Endometrium (tissue), 2 donors: ENCODE measurements at regions not wholly inside any gene's neighbourhood (a gene's known extent, or its start where the extent isn't known, plus 50 kb on each side); places are given as distances from the start of the nearest gene placed in this dataset.

ENCODE experiments used
- FAIRE-seq: peaks from 2 replicates; lab custom pipeline; 2012; peaks lifted over from hg19 to GRCh38; lab: Jason Lieb, UNC
- donor health status: control.
- donor health status: control.

DNA sequence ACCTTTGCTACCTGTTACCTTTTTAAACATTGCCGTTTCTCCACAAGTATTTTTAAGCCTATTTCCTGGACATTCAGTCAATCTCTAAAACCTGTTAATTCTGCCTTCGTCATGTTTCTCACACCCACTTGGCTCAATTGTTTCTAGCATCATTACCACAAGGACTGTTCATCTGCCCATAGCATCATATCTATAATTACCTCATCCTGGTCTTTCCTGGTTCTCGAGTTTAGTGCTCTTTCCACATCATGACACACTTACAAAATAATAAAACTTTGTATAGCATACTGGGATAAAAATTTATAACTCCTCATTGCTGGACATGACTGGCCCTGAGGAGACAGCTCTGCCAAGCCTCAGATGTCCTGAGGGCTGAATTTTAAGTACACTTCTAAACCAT, 104.8 kb downstream of the CYB561 start:
- no peak for FAIRE-seq

DNA sequence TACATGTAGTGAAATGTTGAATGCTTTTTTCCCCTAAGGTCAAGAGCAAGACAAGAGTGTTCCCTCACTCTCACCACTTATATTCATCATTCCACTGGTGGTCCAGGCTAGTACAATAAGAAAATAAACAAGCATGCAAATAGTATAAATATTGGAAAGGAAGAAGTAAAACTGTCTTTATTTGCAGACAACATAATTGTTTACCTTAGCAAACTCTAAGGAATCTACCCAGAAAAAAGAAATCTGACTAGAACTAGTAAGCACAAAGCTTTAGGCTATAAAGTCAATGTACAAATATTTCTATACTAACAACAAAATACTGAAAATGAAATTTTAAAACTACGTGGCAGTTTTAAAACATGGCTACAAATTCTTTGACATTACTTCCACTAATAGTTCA, 101.7 kb downstream of the CYB561 start:
- FAIRE-seq, result no peak

DNA sequence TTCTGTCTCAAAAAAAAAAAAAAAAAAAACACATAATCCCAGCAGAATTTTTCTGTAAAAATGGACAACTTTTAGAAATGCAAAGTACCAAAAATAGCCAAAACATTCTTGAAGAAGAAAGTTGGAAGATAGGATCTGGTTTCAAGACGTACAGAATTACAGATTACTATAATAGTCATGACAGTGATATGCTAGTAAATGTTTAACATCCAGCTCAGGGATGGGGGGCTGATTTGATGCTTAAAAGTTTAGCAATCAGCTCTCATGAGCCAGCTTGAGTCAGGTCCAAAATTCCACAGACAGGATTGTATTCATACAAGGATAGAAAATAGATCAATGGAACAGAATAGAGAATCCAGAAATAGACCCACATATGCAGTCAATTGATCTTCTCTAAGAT, 100.5 kb downstream of the CYB561 start:
- FAIRE-seq, result no peak

DNA sequence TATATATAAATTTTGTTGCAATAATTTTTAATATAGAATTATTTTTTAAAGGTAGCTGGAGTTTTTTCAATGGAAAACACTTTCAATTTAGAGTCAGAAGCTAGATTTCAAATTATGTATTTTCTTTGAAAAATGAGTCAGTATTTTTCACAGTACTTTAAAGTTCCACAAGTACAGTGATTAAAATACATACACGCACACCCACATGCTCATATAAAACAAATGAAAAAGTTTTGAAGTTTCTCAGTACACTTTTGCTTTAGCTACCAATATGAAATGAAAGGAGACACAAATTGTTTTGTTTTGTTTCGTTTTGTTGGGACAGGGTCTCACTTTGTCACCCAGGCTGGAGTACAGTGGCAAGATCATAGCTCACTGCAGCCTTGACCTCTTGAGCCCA, 98.6 kb downstream of the CYB561 start:
- FAIRE-seq, result no peak

GRCh38 chr17:63349478-63350000, 96.6 kb downstream of the CYB561 start:
- peak; percentile 41 for FAIRE-seq

DNA sequence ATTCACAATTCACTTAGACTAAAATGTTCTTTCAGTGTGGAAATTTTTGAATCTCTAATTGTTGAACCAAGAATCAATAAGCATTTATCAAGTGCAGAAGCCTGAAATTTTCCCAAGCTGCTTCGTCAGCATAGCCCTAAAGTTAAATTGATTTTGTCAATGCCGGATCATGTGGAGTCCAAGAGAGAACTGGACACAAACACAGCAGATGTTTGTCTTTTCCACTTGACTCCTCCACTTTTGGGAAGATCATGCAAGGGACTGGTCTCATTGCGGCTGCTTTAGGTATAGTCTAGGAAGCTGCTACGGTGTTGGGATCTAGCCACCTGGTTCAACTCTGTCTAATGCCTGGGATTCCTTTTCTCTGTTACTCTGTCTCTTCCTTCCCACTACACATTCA, 95.7 kb downstream of the CYB561 start:
- FAIRE-seq, result no peak

GRCh38 chr17:63354256-63354655, 91.8 kb downstream of the CYB561 start:
- FAIRE-seq, result no peak

DNA sequence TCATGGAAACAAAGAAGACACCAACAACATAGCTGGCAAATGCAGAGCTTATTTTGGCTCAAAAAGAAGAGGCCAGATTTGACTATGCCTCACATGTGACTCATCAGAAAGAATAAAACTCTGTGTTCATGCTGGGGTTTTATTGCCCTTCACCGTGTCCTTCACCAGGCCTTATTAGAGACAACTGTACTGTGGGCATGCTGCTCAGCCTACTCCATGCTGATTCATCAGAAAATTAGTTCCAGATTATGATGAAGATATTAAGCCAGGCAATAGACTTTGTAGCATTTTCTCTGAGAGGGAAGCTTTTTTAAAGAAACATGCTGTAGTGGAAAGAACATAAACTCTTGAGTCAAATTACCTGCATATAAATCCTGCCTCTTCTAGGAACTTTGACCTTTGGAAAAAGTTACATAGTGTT, 89.8 kb downstream of the CYB561 start:
- FAIRE-seq, result no peak

DNA sequence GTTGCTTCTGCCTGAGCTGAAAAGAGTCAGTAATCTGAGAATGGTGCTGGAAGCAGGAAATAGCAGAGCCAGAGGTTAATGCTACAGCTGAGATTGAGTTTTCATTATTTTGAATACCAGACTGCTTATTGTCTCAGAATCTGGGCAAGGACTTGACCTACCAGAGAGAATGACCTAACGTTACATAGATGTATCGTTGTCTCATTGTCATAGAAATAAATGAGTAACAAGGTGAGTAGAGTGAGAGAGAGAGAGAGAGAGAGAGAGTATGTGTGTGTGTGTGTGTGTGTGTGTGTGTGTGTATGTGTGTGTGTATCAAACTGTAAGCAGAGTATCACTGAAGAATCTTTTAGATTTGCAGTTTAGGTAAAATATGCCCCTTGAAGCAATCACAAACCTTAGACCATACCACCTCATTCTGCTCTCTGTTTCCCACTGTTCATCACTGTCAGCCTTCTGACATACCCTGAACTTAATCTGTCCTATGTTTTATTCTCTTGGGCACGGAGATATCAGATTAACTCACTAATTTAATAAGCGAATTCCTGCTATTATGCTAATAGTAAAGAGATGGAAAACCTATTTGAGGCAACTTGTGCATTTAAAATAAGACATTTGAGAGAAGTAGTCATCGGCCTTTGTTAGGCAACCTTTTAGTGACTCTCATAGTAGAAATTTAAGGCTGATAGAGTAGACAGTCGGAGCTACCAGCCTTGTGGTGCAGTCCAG, 87.8 kb downstream of the CYB561 start:
- FAIRE-seq, result peak; percentile 71

GRCh38 chr17:63358956-63359355, 87.2 kb downstream of the CYB561 start:
- FAIRE-seq, result no peak

DNA sequence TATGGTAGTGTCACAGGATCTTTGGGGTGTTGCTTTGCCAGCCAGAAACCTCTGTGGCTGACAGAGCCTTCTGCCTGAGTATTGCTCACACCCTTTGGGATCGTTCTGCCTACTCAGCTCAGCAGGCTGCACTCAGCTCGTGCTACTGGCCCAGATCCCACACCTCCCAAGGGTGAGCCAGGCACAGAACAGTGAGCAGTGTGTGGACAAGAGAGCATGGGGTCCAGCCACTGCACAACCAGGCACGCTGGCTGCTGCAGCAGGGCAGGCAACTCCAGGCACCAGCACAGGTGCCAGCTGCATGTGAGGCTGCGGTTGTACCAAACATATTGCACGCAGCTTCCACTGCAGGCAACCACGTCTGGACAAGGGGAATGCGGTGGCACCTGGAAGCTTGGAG, 84.9 kb downstream of the CYB561 start:
- FAIRE-seq, result no peak

DNA sequence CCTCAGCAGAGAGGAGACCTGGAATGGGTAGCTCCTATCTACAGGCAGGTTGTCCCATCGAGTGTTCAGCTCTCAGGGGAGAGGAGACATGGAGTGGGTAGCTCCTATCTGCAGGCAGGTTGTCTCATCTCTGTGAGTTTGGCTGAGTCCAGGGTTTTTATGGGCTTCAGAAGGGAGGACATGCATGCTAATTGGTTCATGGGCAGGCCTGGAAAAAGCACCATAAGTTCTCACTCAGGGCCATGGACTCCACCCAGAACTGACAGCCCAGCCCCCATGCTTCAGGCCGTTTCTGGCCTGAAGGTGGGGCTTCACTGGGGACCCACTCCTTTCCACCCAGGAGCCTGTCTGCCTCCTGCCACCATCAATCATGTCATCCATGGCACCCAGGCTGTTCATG, 84.0 kb downstream of the CYB561 start:
- no peak for FAIRE-seq

- FAIRE-seq, result no peak
These were observed 81.7 kb downstream of the CYB561 start for GRCh38 chr17:63364387-63364786.

GRCh38 chr17:63364944-63365343, 81.2 kb downstream of the CYB561 start:
- no peak for FAIRE-seq

DNA sequence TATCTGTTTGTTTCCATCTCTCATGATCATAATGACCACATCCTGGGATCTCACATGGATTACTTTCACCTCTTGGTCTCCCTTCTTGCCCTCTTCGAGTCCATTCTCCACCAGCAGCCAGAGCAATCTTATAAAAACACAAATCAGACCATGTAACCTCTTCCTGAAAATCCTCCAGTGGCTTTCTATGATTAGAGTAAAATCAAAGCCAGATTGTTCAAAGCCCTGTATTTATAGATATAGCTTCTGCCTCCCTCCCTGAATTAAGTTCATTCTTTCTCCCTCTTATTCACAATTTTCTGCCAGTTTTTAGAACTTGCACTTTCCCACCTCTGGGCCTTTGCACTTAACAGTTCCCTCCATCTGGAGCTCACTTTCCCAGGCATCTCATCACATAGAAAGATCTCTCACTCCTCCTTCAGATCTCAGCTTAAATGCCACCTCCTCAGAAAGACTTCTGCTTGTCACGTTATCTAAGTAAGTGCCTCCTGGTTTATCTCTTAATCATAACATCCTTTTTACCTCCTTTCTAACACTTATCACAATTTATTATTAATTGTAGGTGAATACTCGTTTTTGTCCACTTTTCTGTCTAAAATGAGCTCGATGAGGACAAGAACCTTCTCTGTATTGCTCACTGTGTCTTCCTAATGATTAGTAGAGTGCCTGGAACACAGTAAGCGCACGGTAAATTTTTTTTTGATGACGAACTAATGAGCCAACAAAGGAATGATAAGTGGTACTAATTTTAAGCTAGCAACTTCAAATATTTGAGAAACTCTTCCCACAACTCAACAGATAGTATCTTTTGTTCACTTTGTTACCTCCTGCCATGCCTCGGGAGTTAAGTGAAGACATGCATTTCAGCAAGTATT, 80.5 kb downstream of the CYB561 start:
- FAIRE-seq, result no peak

- FAIRE-seq, result no peak
These were observed 79.9 kb downstream of the CYB561 start for GRCh38 chr17:63366241-63366566.

GRCh38 chr17:63369233-63369632, 76.9 kb downstream of the CYB561 start:
- no peak for FAIRE-seq

DNA sequence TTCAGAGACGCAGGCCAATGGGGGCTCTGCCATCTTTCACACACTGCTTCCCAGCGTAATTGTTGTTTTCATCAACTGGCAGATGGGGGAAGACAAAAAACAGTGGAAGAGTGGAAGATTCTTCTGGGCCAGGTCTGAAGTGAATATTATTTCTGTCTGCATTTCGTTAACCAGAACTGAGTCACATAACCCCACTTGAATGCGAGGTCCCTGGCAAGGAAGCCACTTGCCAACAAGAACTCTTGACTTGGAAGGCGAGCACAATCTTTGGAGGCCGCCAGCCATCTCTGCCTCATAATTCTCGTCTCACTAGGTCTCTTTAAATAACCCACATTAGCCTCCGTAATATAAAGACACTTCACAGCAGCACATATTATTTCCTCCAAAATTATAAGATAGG, 75.4 kb downstream of the CYB561 start:
- no peak for FAIRE-seq

DNA sequence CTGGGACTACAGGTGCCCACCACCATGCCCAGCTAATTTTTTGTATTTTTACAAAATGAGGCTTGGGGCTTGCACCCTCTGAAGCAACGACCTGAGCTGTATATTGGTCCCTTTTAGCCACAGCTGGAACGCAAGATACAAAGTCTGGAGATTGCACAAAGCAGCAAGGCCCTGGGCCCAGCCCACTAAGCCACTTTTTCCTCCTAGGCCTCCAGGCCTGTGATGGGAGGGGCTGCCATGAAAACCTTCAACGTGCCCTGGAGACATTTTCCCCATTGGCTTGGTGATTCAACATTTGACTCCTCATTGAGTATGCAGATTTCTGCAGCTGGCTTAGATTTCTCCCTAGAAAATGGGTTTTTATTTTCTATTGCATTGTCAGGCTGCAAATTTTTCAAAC, 69.2 kb downstream of the CYB561 start:
- no peak for FAIRE-seq

DNA sequence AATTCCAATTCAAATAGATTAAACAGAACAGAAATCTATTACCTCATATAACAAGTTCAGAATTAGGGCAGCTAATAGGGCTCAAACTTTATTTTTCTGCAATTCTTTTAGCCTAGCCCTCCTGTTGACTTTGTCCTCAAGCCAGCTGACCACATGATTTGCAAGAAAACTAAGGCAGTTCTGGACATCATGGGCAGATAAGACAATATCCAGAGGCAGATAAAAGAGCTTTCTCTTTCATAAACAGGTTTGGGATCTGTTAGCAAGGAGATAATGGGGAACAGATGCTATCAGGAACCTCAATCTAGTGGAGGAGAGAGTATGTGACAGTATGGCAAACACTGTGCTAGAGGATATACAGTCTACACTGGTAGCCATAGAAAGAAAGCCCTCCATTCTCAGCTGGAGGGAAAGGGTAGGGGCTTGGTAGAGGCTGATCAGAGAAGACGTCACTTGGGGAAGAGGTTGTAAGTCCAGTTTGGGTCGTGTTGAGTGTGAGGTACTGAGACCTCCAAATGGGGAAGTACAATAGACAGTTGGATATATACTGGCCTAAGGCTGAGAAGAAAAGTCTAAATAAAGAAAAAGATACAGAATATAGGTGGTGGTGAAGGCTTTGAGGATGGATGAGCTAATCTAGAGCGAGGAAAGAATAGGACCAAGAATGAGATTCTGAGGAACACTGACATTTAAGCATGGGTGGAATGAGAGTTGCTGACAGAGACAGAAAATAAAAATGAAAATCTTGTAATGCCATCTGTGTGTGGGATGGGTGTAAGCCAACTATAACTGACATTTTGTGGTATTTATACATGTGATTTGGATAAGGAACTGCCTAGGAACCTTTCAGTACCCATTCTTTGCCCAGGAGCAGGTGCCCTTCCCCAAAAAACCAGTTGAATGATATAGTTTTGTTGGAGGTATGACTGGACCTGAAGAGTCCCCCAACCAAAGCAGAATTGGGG, 67.4 kb downstream of the CYB561 start:
- FAIRE-seq, result no peak

DNA sequence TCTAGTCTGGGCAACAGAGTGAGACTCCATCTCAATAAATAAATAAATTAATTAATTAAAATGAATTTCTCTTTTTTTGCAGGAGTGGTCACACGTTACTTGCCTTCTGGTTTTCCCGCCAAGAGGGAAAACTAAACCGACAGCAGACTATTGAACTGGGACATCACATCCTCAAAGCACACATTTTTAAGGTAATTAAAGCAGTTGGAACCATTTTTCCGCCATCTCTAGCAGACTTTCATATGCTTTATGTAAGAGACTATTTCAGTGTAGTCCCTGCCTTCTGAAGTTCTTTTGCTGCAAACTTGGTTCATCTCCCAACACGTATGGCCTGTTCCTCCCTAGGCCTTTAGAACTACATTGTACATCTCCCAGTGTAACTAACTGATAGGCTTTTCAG, 66.5 kb downstream of the CYB561 start:
- no peak for FAIRE-seq

- FAIRE-seq, result no peak
These were observed 64.9 kb downstream of the CYB561 start for GRCh38 chr17:63381101-63381729.
